C4-2B (cell line): ENCODE measurements at regions not wholly inside any gene's neighbourhood (a gene's known extent, or its start where the extent isn't known, plus 50 kb on each side); places are given as distances from the start of the nearest gene placed in this dataset.
"Not testable (repeated sequence)": the region's sequence is repeated elsewhere in the genome, so short reads cannot be mapped to it uniquely, and the experiment has no call there.

Experiments
- H3K27ac ChIP-seq: fragments of 450-650 bp; 2 replicates; pipeline ENCODE4 v1.5.1; 2017
- CTCF ChIP-seq: fragments of 450-650 bp; conservative IDR thresholded peaks from 2 replicates; pipeline ENCODE4 v1.5.1; 2017; ENCODE audit warnings: mild to moderate bottlenecking
- ZFX ChIP-seq: fragments of 450-650 bp; IDR thresholded peaks from 2 replicates; pipeline ENCODE4 v1.6.1; 2017

DNA sequence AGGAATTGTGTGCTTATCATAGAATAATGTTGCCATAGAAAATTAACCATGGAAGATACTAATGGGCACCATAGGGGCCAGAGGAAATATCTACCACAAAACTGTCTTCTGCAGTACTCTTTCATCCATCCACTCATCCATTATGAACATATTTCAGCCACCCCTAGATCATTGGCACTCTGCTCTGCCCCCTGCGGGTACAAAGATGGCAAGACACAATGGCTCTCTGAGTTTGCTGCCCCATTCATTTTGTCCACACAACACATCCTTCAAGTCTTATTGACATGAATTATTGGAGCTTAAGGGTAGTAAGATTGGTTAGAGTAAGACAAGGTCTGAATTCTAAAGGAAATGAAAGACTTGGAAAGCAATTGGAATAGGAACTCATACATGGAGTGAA, 1224.7 kb upstream of the CELF4 start:
- no peak for TF ChIP-seq ZFX
- TF ChIP-seq CTCF = peak; percentile 48
- H3K27ac ChIP-seq = no peak overlapping the region

- no peak overlapping the region for H3K27ac ChIP-seq
- TF ChIP-seq ZFX = no peak
- no peak for TF ChIP-seq CTCF
These were observed 1223.5 kb upstream of the CELF4 start for GRCh38 chr18:38789141-38789540.

DNA sequence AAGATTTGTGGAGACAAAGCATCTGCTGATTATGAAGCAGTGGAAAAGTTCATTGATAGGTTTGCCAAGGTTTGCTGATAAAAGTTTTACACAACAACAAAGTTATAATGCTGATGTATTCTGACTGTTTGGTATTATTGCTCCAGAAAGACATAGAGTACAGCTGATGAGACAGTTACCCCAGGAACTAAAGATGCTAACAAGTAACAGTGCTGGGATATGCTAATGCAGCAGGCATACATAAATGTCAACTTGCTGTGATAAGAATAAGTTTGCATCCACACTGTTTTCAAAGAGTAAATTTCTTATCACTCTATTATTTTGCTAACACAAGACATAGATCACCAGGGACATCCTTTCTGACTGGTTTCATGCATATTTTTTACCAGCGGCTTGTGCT, 1221.3 kb upstream of the CELF4 start:
- no peak overlapping the region for H3K27ac ChIP-seq
- no peak for TF ChIP-seq CTCF
- no peak for TF ChIP-seq ZFX

GRCh38 chr18:38771620-38772019, 1206.0 kb upstream of the CELF4 start:
- H3K27ac ChIP-seq = not testable (repeated sequence)

DNA sequence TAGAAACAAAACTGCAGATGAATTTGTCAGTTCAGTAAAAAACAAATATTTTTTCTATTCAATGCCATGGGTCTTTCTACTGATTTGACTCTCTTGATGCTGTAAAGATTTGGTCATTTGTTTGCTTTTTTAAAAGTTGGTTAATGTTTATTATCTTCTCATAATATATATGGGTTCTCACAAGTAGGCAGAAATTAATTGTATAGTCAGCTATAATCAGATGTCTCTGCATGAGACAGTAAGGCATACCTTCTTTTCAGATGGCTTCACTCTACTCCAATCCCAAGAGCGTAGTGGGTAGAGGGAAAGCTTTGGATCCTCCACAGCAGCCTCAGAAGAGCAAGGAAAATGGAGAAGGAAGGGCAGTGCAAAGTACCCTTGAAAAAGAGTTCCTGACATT, 1202.9 kb upstream of the CELF4 start:
- TF ChIP-seq CTCF (no peak), ZFX (no peak)
- H3K27ac ChIP-seq = no peak overlapping the region

- TF ChIP-seq ZFX = no peak
- TF ChIP-seq CTCF = no peak
- H3K27ac ChIP-seq = no peak overlapping the region
These were observed 1193.9 kb upstream of the CELF4 start for GRCh38 chr18:38759457-38759856.

GRCh38 chr18:38756436-38756835, 1190.8 kb upstream of the CELF4 start:
- no peak for TF ChIP-seq CTCF
- TF ChIP-seq ZFX = no peak

DNA sequence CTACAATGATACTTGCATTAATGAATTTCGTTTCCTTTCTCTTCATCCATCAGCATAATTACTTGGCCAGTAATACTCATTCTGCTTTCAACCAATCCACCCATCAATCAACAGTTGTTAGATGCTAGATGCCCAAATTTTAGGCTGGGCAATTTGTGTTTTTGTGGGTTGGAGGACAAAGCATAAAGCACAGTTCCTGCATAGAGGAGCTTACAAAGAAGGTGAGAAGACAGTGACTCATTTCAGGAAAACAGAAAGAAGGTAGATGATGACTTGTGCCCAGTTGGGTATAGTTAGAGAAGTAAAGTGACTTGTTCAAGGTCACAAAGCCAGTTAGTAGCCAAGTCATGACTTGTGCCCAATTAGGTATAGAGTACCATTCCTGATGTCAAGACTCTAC, 1186.8 kb upstream of the CELF4 start:
- H3K27ac ChIP-seq = no peak overlapping the region
- TF ChIP-seq CTCF = no peak
- TF ChIP-seq ZFX = no peak

More at GRCh38 chr18:38756436-38756835, 1190.8 kb upstream of the CELF4 start:
- H3K27ac ChIP-seq = no peak overlapping the region
